ENCODE measurements at regions not wholly inside any gene's neighbourhood (a gene's known extent, or its start where the extent isn't known, plus 50 kb on each side); places are given as distances from the start of the nearest gene placed in this dataset.

DNA sequence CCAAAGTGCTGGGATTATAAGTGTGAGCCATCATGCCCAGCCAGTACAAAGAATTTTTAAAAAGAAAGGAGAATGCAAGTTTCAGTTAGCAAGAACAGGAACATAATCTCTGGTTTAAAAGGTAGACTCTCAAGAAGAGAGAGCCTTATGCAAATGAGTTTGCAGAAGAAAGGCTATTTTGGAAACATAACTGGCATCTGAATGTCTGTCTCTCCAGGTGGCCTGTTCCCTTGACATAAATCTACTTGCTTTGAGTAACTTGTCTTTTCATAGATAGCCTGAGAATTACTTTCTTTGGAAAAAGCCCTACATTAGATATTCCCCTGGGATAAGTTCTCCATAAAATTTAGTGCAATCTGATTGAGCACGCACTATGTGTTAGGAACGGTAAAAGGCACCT lies 109.6 kb downstream of the ICOS start:
- Histone ChIP-seq H3K36me3 (ENCODE audit: insufficient read depth, low read length) (no peaks in the 10 kb centered on the region), H3K27ac (ENCODE audit: low read depth, low read length) (no peak overlapping the region), H3K4me1 (ENCODE audit: insufficient read depth, low read length) (peaks cover 20% of the 10 kb centered on the region), H3K9me3 (ENCODE audit: control insufficient read depth in 1 of 2, low read length in 2 of 2) (no peaks in the 10 kb centered on the region), H3K27me3 (ENCODE audit: insufficient read depth, low read length) (no peaks in the 10 kb centered on the region), H3K4me3 (ENCODE audit: low read length in 2 of 2) (no peak overlapping the region)
- Mint-ChIP-seq H3K4me3 (no peak overlapping the region), H3K4me1 (peaks cover 18 to 26% (median 22%) of the 10 kb centered on the region in 4 donors), H3K36me3 (no peaks in the 10 kb centered on the region), H3K27me3 (no peaks in the 10 kb centered on the region), H3K9me3 (no peaks in the 10 kb centered on the region), H3K27ac (no peak overlapping the region)
- ChIA-PET CTCF (ENCODE audit: partially characterized antibody) (interaction anchor here (0.7 to 1.4 kb wide), 2 partner anchors 103 to 117 kb away, joined by 3 read pairs; no protein-coding TSS in a partner anchor), POLR2A (ENCODE audit: partially characterized antibody) (interaction anchor here (0.7 to 0.8 kb wide), 3 partner anchors 45 to 112 kb away, joined by 3 to 5 read pairs (median 3); no protein-coding TSS in a partner anchor)
- no peak for DNase-seq
- intact Hi-C loops (cut with micrococcal nuclease), result no loop called here

DNA sequence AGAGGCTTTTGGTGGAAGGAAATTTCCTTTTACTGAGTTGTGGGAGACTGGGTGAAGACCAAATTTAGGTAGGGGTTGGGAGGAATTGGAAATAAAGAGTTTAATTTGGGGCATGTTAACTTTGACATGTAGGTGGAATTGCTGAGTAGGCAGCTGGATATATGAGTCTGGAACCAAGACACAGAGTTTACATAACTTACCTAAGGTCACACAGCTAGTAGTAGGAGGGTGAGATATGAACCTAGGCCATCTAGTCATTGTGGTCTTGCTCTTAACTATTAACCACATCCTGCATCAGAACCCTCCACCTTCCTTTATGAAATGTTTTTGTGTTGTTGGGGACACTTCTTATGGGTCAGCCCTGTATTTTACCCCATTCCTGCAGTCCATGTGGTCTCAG lies 113.1 kb downstream of the ICOS start:
- no peaks in the 10 kb centered on the region for H3K36me3 Mint-ChIP-seq
- no peak for DNase-seq
- POLR2A ChIA-PET (ENCODE audit: partially characterized antibody), result no interaction called here
- Histone ChIP-seq H3K36me3 (ENCODE audit: insufficient read depth, low read length) (no peaks in the 10 kb centered on the region), H3K27me3 (ENCODE audit: insufficient read depth, low read length) (no peaks in the 10 kb centered on the region), H3K4me1 (ENCODE audit: insufficient read depth, low read length) (peaks cover 20% of the 10 kb centered on the region), H3K4me3 (ENCODE audit: low read length in 2 of 2) (no peak overlapping the region), H3K9me3 (ENCODE audit: control insufficient read depth in 1 of 2, low read length in 2 of 2) (no peaks in the 10 kb centered on the region), H3K27ac (ENCODE audit: low read depth, low read length) (no peak overlapping the region)
- no peak overlapping the region for H3K4me3 Mint-ChIP-seq
- H3K4me1 Mint-ChIP-seq, result peaks cover 15 to 22% (median 18%) of the 10 kb centered on the region in 4 donors
- H3K27me3 Mint-ChIP-seq, result peaks cover 0 to 1% of the 10 kb centered on the region in 2 donors
- no peaks in the 10 kb centered on the region for H3K9me3 Mint-ChIP-seq
- peak overlapping the region in 1 of 7 donors; percentile 24 for H3K27ac Mint-ChIP-seq
- CTCF ChIA-PET (ENCODE audit: partially characterized antibody), result interaction anchor here (2.5 to 9.2 kb wide), 3 partner anchors 11 to 121 kb away, joined by 22 to 91 read pairs (median 40); no protein-coding TSS in a partner anchor
- intact Hi-C loops (cut with micrococcal nuclease), result loop anchor here (2.0 kb wide), 1 partner anchor 25 kb away; no protein-coding TSS in a partner anchor

DNA sequence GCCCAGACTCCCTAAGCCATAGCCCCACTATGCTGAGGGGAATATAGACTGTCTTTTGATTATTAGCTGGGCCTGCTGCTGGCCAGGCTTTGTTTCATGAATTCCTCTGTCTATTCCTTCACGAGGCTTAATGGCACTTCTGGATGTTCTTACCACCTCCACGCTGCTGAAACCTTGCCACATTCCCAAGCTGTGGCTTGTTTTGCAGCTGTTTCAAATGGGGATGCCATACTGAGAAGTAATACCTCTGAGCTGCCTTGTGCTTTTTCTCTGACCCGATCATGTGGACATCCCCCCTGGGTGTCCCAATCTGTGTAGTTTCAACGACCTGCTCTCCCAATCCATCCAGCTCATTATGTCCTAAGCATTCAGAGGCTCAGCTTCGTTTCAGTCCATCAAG lies 114.1 kb downstream of the ICOS start:
- peak overlapping the region in 1 of 7 donors; percentile 56 for H3K27ac Mint-ChIP-seq
- Histone ChIP-seq H3K4me1 (ENCODE audit: insufficient read depth, low read length) (peaks cover 15% of the 10 kb centered on the region), H3K36me3 (ENCODE audit: insufficient read depth, low read length) (no peaks in the 10 kb centered on the region), H3K9me3 (ENCODE audit: control insufficient read depth in 1 of 2, low read length in 2 of 2) (no peaks in the 10 kb centered on the region), H3K4me3 (ENCODE audit: low read length in 2 of 2) (no peak overlapping the region), H3K27ac (ENCODE audit: low read depth, low read length) (no peak overlapping the region), H3K27me3 (ENCODE audit: insufficient read depth, low read length) (no peaks in the 10 kb centered on the region)
- ChIA-PET CTCF (ENCODE audit: partially characterized antibody) (interaction anchor here (0.7 to 9.2 kb wide), 30 partner anchors 9 to 153 kb away, joined by 3 to 91 read pairs (median 6); partner anchors contain the start of gene ICOS), POLR2A (ENCODE audit: partially characterized antibody) (interaction anchor here (1.7 kb wide), 2 partner anchors 102 to 107 kb away, joined by 7 to 9 read pairs; no protein-coding TSS in a partner anchor)
- peaks cover 9 to 17% (median 13%) of the 10 kb centered on the region in 4 donors for H3K4me1 Mint-ChIP-seq
- H3K9me3 Mint-ChIP-seq, result no peaks in the 10 kb centered on the region
- no peak for DNase-seq
- intact Hi-C loops (cut with micrococcal nuclease), result loop anchor here (1.0 to 2.0 kb wide), 2 partner anchors 26 to 121 kb away; no protein-coding TSS in a partner anchor
- no peaks in the 10 kb centered on the region for H3K36me3 Mint-ChIP-seq
- H3K27me3 Mint-ChIP-seq, result peaks cover 0 to 1% of the 10 kb centered on the region in 2 donors
- H3K4me3 Mint-ChIP-seq, result no peak overlapping the region

DNA sequence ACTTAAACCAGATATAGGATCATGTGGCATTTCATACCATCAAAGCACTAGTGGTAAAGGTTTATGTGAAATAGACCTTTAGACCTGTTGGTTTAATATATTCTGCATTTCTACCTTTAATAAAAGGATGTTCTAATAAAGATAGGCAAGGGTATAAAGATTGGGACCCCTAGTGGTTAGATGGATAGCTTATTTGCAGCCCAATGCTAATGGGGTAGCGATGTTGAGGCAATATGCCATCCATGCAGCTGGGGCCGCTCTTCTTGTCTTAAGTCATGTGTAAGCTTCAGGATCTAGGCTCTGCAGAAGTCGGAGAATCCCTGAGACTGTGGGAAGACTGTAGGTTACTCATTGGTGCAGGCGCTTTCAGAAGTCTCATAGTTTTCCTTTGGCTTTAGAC lies 114.9 kb downstream of the ICOS start:
- no peaks in the 10 kb centered on the region for H3K27me3 ChIP-seq (ENCODE audit: insufficient read depth, low read length)
- intact Hi-C loops (cut with micrococcal nuclease), result loop anchor here (1.0 to 2.0 kb wide), 2 partner anchors 27 to 122 kb away; no protein-coding TSS in a partner anchor
- no peaks in the 10 kb centered on the region for H3K36me3 Mint-ChIP-seq
- peaks cover 0 to 1% of the 10 kb centered on the region in 2 donors for H3K27me3 Mint-ChIP-seq
- no peaks in the 10 kb centered on the region for H3K9me3 ChIP-seq (ENCODE audit: control insufficient read depth in 1 of 2, low read length in 2 of 2)
- POLR2A ChIA-PET (ENCODE audit: partially characterized antibody), result interaction anchor here (0.7 to 1.7 kb wide), 6 partner anchors 10 to 119 kb away, joined by 3 to 9 read pairs (median 4); no protein-coding TSS in a partner anchor
- peak in 4 of 5 donors; percentile 14 to 39 (median 27) for DNase-seq
- no peak overlapping the region for H3K27ac ChIP-seq (ENCODE audit: low read depth, low read length)
- no peak overlapping the region for H3K27ac Mint-ChIP-seq
- no peak overlapping the region for H3K4me3 Mint-ChIP-seq
- peaks cover 15% of the 10 kb centered on the region for H3K4me1 ChIP-seq (ENCODE audit: insufficient read depth, low read length)
- H3K4me3 ChIP-seq (ENCODE audit: low read length in 2 of 2), result no peak overlapping the region
- CTCF ChIA-PET (ENCODE audit: partially characterized antibody), result interaction anchor here (0.7 to 9.2 kb wide), 29 partner anchors 8 to 154 kb away, joined by 3 to 91 read pairs (median 6); partner anchors contain the start of gene ICOS
- peaks cover 9 to 16% (median 12%) of the 10 kb centered on the region in 4 donors for H3K4me1 Mint-ChIP-seq
- no peaks in the 10 kb centered on the region for H3K9me3 Mint-ChIP-seq
- no peaks in the 10 kb centered on the region for H3K36me3 ChIP-seq (ENCODE audit: insufficient read depth, low read length)

DNA sequence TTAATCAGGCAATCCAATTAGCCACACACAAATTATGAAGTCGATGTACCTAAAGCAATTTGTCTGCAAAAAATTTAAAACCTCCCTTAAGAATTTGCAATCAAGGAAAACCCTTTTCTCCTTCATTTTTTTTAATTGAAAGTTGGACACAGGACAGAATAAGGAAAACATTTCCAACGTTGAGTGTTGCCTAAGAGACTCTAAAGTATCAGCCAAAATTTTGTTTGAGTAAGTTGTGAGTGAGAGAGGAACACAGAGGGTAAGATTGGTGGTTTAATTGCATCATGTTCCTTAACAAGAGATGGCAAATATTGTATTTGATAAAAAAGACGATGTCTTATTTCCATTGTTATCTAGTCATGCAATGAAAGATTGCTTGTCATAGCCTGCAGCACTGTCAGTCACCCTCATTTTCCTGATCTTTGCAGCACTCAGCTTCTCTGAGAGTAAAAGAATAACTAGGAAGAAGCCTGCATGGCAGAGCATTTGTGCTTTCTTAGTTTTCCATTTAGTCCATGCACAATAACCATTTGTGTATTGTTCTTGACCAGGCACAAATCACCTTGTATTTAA lies 115.5 kb downstream of the ICOS start:
- H3K36me3 ChIP-seq (ENCODE audit: insufficient read depth, low read length), result no peaks in the 10 kb centered on the region
- peaks cover 9 to 16% (median 12%) of the 10 kb centered on the region in 4 donors for H3K4me1 Mint-ChIP-seq
- H3K27me3 Mint-ChIP-seq, result peaks cover 0 to 1% of the 10 kb centered on the region in 2 donors
- no peaks in the 10 kb centered on the region for H3K9me3 Mint-ChIP-seq
- H3K4me3 ChIP-seq (ENCODE audit: low read length in 2 of 2), result no peak overlapping the region
- no peaks in the 10 kb centered on the region for H3K36me3 Mint-ChIP-seq
- H3K9me3 ChIP-seq (ENCODE audit: control insufficient read depth in 1 of 2, low read length in 2 of 2), result no peaks in the 10 kb centered on the region
- DNase-seq, result no peak
- H3K4me3 Mint-ChIP-seq, result no peak overlapping the region
- no peak overlapping the region for H3K27ac Mint-ChIP-seq
- H3K27ac ChIP-seq (ENCODE audit: low read depth, low read length), result no peak overlapping the region
- intact Hi-C loops (cut with micrococcal nuclease), result loop anchor here (1.0 to 2.0 kb wide), 2 partner anchors 27 to 123 kb away; no protein-coding TSS in a partner anchor
- peaks cover 15% of the 10 kb centered on the region for H3K4me1 ChIP-seq (ENCODE audit: insufficient read depth, low read length)
- ChIA-PET POLR2A (ENCODE audit: partially characterized antibody) (interaction anchor here (1.0 to 1.7 kb wide), 4 partner anchors 108 to 120 kb away, joined by 3 to 9 read pairs (median 4); no protein-coding TSS in a partner anchor), CTCF (ENCODE audit: partially characterized antibody) (interaction anchor here (1.4 to 9.2 kb wide), 14 partner anchors 8 to 142 kb away, joined by 5 to 91 read pairs (median 14); no protein-coding TSS in a partner anchor)
- H3K27me3 ChIP-seq (ENCODE audit: insufficient read depth, low read length), result no peaks in the 10 kb centered on the region

DNA sequence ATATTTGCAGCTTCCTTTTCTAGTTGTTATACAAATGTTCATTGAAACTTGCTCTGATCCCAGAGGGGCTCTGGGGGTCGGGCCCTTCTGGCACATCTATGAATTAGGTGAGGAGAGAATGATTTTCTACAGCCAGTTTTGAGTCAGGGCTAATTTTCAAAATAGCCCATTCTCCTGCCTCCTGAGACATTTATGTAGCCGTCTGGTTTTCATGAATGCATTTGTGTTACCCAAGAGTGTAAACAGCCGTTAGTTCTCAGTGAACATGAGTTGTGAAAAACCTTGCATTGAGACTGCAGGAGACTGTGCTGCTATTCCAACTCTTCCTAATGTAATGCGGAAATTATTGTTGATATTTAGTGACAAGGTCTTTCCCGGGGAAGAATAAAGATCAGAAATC lies 122.5 kb downstream of the ICOS start:
- Histone ChIP-seq H3K36me3 (ENCODE audit: insufficient read depth, low read length) (no peaks in the 10 kb centered on the region), H3K4me1 (ENCODE audit: insufficient read depth, low read length) (no peaks in the 10 kb centered on the region), H3K9me3 (ENCODE audit: control insufficient read depth in 1 of 2, low read length in 2 of 2) (no peaks in the 10 kb centered on the region), H3K27me3 (ENCODE audit: insufficient read depth, low read length) (no peaks in the 10 kb centered on the region), H3K27ac (ENCODE audit: low read depth, low read length) (no peak overlapping the region), H3K4me3 (ENCODE audit: low read length in 2 of 2) (no peak overlapping the region)
- Mint-ChIP-seq H3K27ac (peak overlapping the region in 1 of 7 donors; percentile 14), H3K4me3 (no peak overlapping the region), H3K36me3 (no peaks in the 10 kb centered on the region), H3K4me1 (peaks cover 0 to 3% (median under 1%) of the 10 kb centered on the region in 4 donors), H3K27me3 (peaks cover 1 to 2% of the 10 kb centered on the region in 2 donors), H3K9me3 (no peaks in the 10 kb centered on the region)
- CTCF ChIA-PET (ENCODE audit: partially characterized antibody), result interaction anchor here (1.7 kb wide), 1 partner anchor 8 kb away, joined by 6 read pairs; no protein-coding TSS in a partner anchor
- POLR2A ChIA-PET (ENCODE audit: partially characterized antibody), result no interaction called here
- intact Hi-C loops (cut with micrococcal nuclease), result no loop called here
- DNase-seq, result no peak

DNA sequence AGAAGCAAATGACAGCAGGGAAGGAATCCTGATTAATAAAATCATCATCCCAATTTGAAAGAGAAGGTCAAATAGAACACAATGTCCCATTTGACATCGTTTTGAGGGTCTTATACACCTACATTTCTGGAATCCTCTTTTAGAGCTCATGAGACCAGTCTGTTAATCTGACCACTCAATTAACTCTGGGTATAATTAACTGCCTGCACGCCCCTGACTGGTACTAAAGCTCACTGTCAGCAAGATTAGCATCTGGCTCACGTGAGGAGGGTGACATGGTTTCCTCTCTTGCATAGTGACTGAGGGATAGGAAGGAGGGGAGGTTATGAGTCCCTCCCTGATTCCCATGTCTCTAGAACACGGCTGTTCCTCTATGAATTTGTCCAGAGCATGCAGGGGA lies 124.3 kb downstream of the ICOS start:
- Mint-ChIP-seq H3K27me3 (peaks cover 0 to 2% of the 10 kb centered on the region in 2 donors), H3K36me3 (no peaks in the 10 kb centered on the region), H3K27ac (no peak overlapping the region), H3K4me3 (no peak overlapping the region), H3K9me3 (no peaks in the 10 kb centered on the region), H3K4me1 (peaks cover 0 to 2% (median under 1%) of the 10 kb centered on the region in 4 donors)
- CTCF ChIA-PET (ENCODE audit: partially characterized antibody), result interaction anchor here (1.0 to 1.7 kb wide), 2 partner anchors 10 to 11 kb away, joined by 3 to 6 read pairs; no protein-coding TSS in a partner anchor
- Histone ChIP-seq H3K4me1 (ENCODE audit: insufficient read depth, low read length) (no peaks in the 10 kb centered on the region), H3K27me3 (ENCODE audit: insufficient read depth, low read length) (no peaks in the 10 kb centered on the region), H3K36me3 (ENCODE audit: insufficient read depth, low read length) (no peaks in the 10 kb centered on the region), H3K4me3 (ENCODE audit: low read length in 2 of 2) (no peak overlapping the region), H3K27ac (ENCODE audit: low read depth, low read length) (no peak overlapping the region), H3K9me3 (ENCODE audit: control insufficient read depth in 1 of 2, low read length in 2 of 2) (no peaks in the 10 kb centered on the region)
- DNase-seq, result no peak
- POLR2A ChIA-PET (ENCODE audit: partially characterized antibody), result no interaction called here
- intact Hi-C loops (cut with micrococcal nuclease), result no loop called here

Data from CD4-positive, alpha-beta memory T cell (primary cell).